Body of pancreas (tissue), 4 donors: ENCODE measurements at regions not wholly inside any gene's neighbourhood (a gene's known extent, or its start where the extent isn't known, plus 50 kb on each side); places are given as distances from the start of the nearest gene placed in this dataset.
A peak's percentile ranks its signal among the peaks of the same experiment; 100 is the strongest.

ENCODE experiments used
- ATAC-seq: fragments of 150-250 bp; one replicate; pipeline ENCODE4 v1.9.1; 2016
- DNase-seq, 4 donors: peaks; one replicate each; pipeline ENCODE4 v3.0.0-alpha.2; 2019
- H3K27ac ChIP-seq, 4 donors: fragments of 200-600 bp; sonication (generic); 1 replicate in 3 of 4; 2 replicates in 1 of 4; pipeline versions ENCODE4 v1.5.1 to v1.6.1; 2016 to 2019; ENCODE audit warnings: mild to moderate bottlenecking in 1 of 4, mixed read lengths in 1 of 4, moderate library complexity in 1 of 4
- H3K27me3 ChIP-seq, 2 donors: fragments of 200-600 bp; sonication (generic); one replicate each; pipeline ENCODE4 v1.6.0; 2016; ENCODE audit warnings: mild to moderate bottlenecking in 1 of 2
- H3K36me3 ChIP-seq, 2 donors: fragments of 200-600 bp; sonication (generic); replicated peaks in 1 of 2; 2 replicates each; pipeline ENCODE4 v1.5.1; 2016; ENCODE audit warnings: low read depth in 2 of 2; ENCODE audit not compliant: insufficient read depth in 1 of 2
- H3K4me1 ChIP-seq: fragments of 200-600 bp; sonication (generic); one replicate; pipeline ENCODE4 v1.6.0; 2016
- H3K4me3 ChIP-seq, 2 donors: fragments of 200-600 bp; sonication (generic); 1 replicate in 1 of 2; 2 replicates in 1 of 2; pipeline ENCODE4 v1.5.1; 2016 to 2019
- H3K9me3 ChIP-seq, 3 donors: fragments of 200-600 bp; sonication (generic); 1 replicate in 2 of 3; 2 replicates in 1 of 3; pipeline ENCODE4 v1.5.1; 2016
- POLR2A ChIP-seq, 3 donors: fragments of 450-650 bp; IDR thresholded peaks; one replicate each; pipeline ENCODE4 v1.6.1; 2016; ENCODE audit warnings: antibody characterized with exemption in 3 of 3, mild to moderate bottlenecking in 2 of 3
- WGBS, 2 donors: methylation state at CpG; one replicate each; pipeline ENCODE4 v1.1.5; 2017; 5-methylcytosine and 5-hydroxymethylcytosine counted together
- intact Hi-C: fragments of 100-400 bp; cut with DNase I; formaldehyde crosslinking; loops from one replicate; pipeline ENCODE4 v1.15.1; 2023
- TF ChIP-seq, protein P1 (sequence below), 7 experiments: fragments of 450-650 bp in 4 of 7; fragments of 200-600 bp in 3 of 7; sonication (generic) in 3 of 7; IDR thresholded peaks; one replicate each; pipeline ENCODE4 v1.5.1; 2016 to 2019; ENCODE audit warnings: antibody characterized with exemption in 7 of 7

DNA sequence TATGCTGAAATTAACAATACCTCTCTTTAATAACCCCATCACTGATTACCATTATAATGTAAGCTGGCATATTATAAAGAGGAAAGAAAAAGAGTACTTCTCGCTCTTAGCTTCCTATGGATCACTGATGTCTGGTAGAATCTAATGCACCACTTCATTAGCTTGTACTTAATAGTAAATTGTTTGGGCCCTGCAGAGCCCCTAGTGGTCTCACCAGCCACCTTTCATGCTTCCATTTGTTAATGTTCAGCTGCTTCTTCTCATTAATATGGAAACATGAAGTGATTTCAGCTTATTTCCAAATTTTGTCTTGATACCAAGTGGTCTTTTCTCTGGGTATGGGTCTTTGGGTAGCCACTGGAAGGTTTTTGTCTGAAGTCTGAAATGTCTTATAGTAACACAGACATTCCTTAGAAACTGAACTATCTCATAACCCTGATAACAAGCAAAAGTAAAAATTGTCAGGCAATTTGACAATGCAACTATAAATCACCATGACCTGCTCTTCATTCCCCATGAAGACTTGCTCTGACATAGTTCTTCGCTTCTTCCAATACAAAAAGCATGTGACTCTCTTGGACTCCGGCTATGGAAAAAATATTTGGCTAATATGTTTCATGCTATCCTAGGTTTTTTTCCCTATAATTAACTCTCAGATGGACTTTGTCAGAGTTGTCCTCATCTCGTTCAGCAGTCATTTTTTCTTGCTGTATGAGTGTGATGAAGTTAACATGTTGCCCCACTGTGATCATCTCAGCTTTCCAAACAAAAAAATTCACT, 395.8 kb upstream of the MARCKS start:
- Histone ChIP-seq H3K36me3 (no peaks in the 10 kb centered on the region), H3K4me1 (peaks cover 7% of the 10 kb centered on the region), H3K27ac (no peak overlapping the region), H3K27me3 (no peaks in the 10 kb centered on the region), H3K9me3 (no peaks in the 10 kb centered on the region), H3K4me3 (no peak overlapping the region)
- WGBS, 2 donors, result 75 to 83% methylated on average over 4 of the region's 4 CpGs
- TF ChIP-seq POLR2A (IDR thresholded peaks at IDR 0.05), result no peak
- TF ChIP-seq, protein P1, sequence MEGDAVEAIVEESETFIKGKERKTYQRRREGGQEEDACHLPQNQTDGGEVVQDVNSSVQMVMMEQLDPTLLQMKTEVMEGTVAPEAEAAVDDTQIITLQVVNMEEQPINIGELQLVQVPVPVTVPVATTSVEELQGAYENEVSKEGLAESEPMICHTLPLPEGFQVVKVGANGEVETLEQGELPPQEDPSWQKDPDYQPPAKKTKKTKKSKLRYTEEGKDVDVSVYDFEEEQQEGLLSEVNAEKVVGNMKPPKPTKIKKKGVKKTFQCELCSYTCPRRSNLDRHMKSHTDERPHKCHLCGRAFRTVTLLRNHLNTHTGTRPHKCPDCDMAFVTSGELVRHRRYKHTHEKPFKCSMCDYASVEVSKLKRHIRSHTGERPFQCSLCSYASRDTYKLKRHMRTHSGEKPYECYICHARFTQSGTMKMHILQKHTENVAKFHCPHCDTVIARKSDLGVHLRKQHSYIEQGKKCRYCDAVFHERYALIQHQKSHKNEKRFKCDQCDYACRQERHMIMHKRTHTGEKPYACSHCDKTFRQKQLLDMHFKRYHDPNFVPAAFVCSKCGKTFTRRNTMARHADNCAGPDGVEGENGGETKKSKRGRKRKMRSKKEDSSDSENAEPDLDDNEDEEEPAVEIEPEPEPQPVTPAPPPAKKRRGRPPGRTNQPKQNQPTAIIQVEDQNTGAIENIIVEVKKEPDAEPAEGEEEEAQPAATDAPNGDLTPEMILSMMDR (IDR thresholded peaks at IDR 0.05), result peak in 1 of 7 experiments; percentile 6
- no peak for ATAC-seq
- no peak for DNase-seq
- intact Hi-C loops, result no loop called here

DNA sequence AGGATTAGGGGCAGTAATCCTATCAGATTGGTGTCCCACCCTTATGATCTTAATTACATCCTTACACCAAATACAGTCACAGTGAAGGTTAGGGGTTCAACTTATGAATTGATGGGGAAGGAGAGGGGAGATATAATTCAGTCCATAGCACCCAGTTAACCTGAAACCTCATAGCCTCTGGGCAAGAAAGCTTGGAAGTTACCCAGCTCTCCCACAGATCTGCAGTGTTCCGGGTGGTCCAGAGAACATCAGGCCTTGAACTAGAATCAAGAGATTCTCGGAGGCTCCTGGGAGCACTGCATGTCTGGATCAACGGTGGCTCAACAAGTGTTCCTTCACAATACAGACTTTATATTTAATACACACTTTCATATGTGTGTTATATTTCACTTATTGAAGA, 392.6 kb upstream of the MARCKS start:
- H3K4me3 ChIP-seq, result no peak overlapping the region
- H3K27ac ChIP-seq, result no peak overlapping the region
- no peaks in the 10 kb centered on the region for H3K9me3 ChIP-seq
- TF ChIP-seq, protein P1 (IDR thresholded peaks at IDR 0.05), result no peak
- TF ChIP-seq POLR2A (IDR thresholded peaks at IDR 0.05), result no peak
- no peak for ATAC-seq
- intact Hi-C loops, result no loop called here
- no peaks in the 10 kb centered on the region for H3K36me3 ChIP-seq
- no peak for DNase-seq
- H3K4me1 ChIP-seq, result no peaks in the 10 kb centered on the region
- H3K27me3 ChIP-seq, result no peaks in the 10 kb centered on the region
- WGBS, 2 donors, result 74 to 75% methylated on average over 3 of the region's 3 CpGs

DNA sequence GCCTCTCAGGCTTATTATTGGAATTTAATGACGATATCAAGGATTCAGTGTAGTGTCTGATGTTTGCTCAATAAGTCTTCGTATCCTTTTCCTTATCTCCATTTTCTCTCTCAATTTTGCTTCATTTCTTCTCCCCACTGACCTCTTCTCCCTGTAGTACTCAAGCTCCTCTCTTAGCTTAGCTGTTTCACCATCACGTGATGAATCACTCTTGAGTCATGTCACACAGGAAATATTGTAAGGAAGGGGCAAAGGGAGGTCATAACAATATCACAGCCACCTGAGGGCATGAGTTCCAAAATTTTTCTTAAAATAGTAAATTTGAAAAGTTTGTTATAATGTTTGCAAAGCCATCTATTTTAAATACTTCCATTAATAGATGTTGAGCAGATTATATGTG, 392.2 kb upstream of the MARCKS start:
- Histone ChIP-seq H3K27ac (no peak overlapping the region), H3K4me3 (no peak overlapping the region), H3K27me3 (no peaks in the 10 kb centered on the region), H3K9me3 (no peaks in the 10 kb centered on the region), H3K36me3 (no peaks in the 10 kb centered on the region), H3K4me1 (no peaks in the 10 kb centered on the region)
- 71 to 91% methylated on average over 3 of the region's 3 CpGs for WGBS, 2 donors
- intact Hi-C loops, result no loop called here
- TF ChIP-seq, protein P1 (IDR thresholded peaks at IDR 0.05), result no peak
- TF ChIP-seq POLR2A (IDR thresholded peaks at IDR 0.05), result no peak
- ATAC-seq, result no peak
- no peak for DNase-seq

DNA sequence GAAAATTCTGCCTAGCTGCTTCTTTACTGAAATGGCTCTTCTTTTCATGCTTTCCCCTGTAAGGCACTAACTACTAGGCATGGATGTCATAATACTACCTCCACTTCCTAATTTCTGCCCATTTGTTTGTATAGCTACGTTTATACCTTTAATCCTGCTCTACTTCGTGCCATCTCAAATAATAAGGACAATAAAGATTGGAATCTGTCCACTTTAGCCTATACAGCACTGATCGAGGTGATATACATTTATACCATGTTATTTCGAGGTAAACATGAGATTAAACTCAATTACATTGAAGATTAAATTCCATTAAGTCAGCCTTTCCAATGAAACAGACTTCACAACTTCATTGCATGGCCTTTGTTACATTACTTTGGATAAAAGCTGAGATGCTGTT, 390.6 kb upstream of the MARCKS start:
- Histone ChIP-seq H3K4me1 (no peaks in the 10 kb centered on the region), H3K4me3 (no peak overlapping the region), H3K36me3 (no peaks in the 10 kb centered on the region), H3K27ac (no peak overlapping the region), H3K9me3 (no peaks in the 10 kb centered on the region), H3K27me3 (no peaks in the 10 kb centered on the region)
- 70% methylated on average over 4 of the region's 4 CpGs for WGBS, 2 donors
- intact Hi-C loops, result no loop called here
- no peak for TF ChIP-seq POLR2A (IDR thresholded peaks at IDR 0.05)
- no peak for ATAC-seq
- DNase-seq, result no peak

DNA sequence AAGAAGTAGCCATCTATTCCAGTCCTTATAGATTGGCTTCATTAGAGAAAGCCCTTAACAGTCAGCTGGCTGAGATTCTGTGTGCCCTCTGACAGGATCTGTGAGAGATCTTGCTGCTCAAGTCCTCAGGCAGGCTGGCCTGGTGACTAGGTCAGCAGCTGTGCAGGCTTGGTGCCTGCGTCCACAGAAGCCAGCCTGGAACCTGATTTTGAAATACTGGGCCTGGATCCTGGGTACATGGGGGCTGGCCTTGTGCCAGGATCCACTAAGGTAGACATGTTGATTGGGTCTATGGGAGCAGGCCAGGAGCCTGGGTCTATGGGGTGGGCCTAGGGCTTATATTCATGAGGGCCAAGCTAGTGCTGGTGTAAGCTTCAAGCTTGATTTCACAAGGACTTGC, 381.8 kb upstream of the MARCKS start:
- 62 to 80% methylated on average over 1 of the region's 1 CpG for WGBS, 2 donors
- no peak for TF ChIP-seq POLR2A (IDR thresholded peaks at IDR 0.05)
- TF ChIP-seq, protein P1 (IDR thresholded peaks at IDR 0.05), result no peak
- H3K4me1 ChIP-seq, result peaks cover 9% of the 10 kb centered on the region
- no peaks in the 10 kb centered on the region for H3K9me3 ChIP-seq
- intact Hi-C loops, result no loop called here
- H3K36me3 ChIP-seq, result no peaks in the 10 kb centered on the region
- DNase-seq, result peak in 2 of 4 donors; percentile 10 to 22
- no peaks in the 10 kb centered on the region for H3K27me3 ChIP-seq
- H3K4me3 ChIP-seq, result no peak overlapping the region
- H3K27ac ChIP-seq, result no peak overlapping the region
- no peak for ATAC-seq
